ENCODE measurements at regions not wholly inside any gene's neighbourhood (a gene's known extent, or its start where the extent isn't known, plus 50 kb on each side); places are given as distances from the start of the nearest gene placed in this dataset.

DNA sequence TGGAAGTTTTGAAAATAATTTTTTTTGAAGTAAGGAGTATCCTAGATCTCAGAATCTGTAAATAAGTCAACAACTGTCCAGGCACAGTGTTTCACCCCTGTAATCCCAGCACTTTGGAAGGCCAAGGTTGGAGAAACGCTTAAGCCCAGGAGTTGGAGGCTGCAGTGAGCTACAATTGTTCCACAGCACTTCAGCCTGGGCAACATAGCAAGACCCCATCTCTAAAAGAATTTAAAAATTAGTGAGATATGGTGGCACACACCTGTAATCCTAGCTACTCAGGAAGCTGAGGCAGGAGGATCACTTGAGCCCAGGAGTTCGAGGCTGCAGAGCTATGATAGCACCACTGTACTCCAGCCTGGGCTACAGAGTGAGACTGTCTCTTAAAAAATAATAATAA, 87.2 kb upstream of the ZNF507 start:
- TF ChIP-seq, protein P1, sequence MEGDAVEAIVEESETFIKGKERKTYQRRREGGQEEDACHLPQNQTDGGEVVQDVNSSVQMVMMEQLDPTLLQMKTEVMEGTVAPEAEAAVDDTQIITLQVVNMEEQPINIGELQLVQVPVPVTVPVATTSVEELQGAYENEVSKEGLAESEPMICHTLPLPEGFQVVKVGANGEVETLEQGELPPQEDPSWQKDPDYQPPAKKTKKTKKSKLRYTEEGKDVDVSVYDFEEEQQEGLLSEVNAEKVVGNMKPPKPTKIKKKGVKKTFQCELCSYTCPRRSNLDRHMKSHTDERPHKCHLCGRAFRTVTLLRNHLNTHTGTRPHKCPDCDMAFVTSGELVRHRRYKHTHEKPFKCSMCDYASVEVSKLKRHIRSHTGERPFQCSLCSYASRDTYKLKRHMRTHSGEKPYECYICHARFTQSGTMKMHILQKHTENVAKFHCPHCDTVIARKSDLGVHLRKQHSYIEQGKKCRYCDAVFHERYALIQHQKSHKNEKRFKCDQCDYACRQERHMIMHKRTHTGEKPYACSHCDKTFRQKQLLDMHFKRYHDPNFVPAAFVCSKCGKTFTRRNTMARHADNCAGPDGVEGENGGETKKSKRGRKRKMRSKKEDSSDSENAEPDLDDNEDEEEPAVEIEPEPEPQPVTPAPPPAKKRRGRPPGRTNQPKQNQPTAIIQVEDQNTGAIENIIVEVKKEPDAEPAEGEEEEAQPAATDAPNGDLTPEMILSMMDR (IDR thresholded peaks at IDR 0.05; ENCODE audit: low read depth, low read length), result no peak
- H3K4me3 ChIP-seq (ENCODE audit: low read depth, low read length), result no peak overlapping the region

- H3K4me3 ChIP-seq (ENCODE audit: low read depth, low read length), result no peak overlapping the region
- TF ChIP-seq, protein P1 (IDR thresholded peaks at IDR 0.05; ENCODE audit: low read depth, low read length), result no peak
Measured at GRCh38 chr19:32264568-32264967, 80.8 kb upstream of the ZNF507 start.

- TF ChIP-seq, protein P1 (IDR thresholded peaks at IDR 0.05; ENCODE audit: low read depth, low read length), result no peak
Measured at GRCh38 chr19:32265995-32266394, 79.4 kb upstream of the ZNF507 start.

DNA sequence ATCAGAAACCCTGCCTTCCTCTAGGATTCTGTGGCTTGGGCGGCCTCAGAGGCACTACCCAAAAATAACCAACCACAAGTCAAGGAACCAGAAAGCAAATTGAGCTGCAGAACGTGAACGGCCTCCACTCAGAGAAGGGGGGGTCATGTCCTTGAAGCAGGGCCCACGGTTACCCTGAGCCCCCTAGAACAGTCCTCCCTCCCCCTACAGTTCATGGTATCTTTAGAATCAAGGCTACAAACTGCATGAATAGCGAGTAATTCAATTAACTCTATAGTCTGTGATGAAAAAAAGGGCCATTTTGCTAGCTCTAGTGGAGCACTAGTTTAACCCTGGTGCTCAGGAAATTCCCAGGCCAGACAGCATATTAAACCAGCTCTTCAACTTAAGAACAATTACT, 79.0 kb upstream of the ZNF507 start:
- TF ChIP-seq, protein P1 (IDR thresholded peaks at IDR 0.05; ENCODE audit: low read depth, low read length), result no peak
- H3K4me3 ChIP-seq (ENCODE audit: low read depth, low read length), result no peak overlapping the region

More at GRCh38 chr19:32265995-32266394, 79.4 kb upstream of the ZNF507 start:
- H3K4me3 ChIP-seq (ENCODE audit: low read depth, low read length), result no peak overlapping the region

- TF ChIP-seq, protein P1 (IDR thresholded peaks at IDR 0.05; ENCODE audit: low read depth, low read length), result no peak
Measured at GRCh38 chr19:32268381-32268780, 77.0 kb upstream of the ZNF507 start.

DNA sequence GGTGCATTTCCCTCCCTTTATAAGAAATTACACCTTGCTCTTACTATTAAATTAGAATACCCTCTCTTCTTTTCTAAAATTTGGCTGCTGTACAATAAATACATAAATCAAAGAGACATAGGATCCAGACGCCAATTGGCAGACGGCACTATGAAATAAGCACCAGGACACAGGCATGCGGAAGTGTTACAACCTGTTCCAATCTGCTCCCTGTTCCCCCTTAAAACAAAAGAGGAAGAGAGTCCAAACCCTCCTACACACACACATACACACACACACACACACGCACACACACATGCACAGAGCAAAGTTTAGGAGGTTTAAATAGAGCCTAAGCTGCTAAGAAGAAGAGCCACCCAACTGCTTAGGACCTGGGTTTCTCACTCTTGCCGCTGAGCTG, 75.6 kb upstream of the ZNF507 start:
- H3K4me3 ChIP-seq (ENCODE audit: low read depth, low read length), result no peak overlapping the region
- TF ChIP-seq, protein P1 (IDR thresholded peaks at IDR 0.05; ENCODE audit: low read depth, low read length), result no peak

More at GRCh38 chr19:32268381-32268780, 77.0 kb upstream of the ZNF507 start:
- no peak overlapping the region for H3K4me3 ChIP-seq (ENCODE audit: low read depth, low read length)

DNA sequence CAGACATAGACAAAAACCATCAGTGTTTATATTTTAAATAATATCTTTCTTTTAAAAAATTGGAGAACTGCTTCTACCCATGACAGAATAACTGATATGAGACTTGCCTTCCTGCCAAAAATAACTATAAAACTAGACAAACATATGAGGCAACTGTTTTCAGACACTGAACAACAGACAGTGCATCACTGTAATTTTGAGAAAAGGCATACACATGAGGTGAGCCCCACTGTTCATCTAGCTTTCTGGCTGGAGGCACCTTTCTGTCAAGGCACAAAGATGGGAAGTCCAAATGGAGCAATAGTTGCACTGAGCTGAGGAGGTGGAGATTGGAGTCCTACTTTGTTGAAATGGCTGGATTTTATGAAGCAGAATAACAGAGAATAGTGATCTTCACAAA, 71.9 kb upstream of the ZNF507 start:
- H3K4me3 ChIP-seq (ENCODE audit: low read depth, low read length), result no peak overlapping the region
- TF ChIP-seq, protein P1 (IDR thresholded peaks at IDR 0.05; ENCODE audit: low read depth, low read length), result no peak

Data from WI38 (cell line).